Inflammatory macrophage (primary cell): ENCODE measurements at regions not wholly inside any gene's neighbourhood (a gene's known extent, or its start where the extent isn't known, plus 50 kb on each side); places are given as distances from the start of the nearest gene placed in this dataset.
"Not testable (repeated sequence)": the region's sequence is repeated elsewhere in the genome, so short reads cannot be mapped to it uniquely, and the experiment has no call there.

ENCODE experiments used
- DNase-seq, 2 donors: peaks; one replicate each; pipeline ENCODE4 v3.0.0-alpha.2; 2020 to 2022

- no peak for DNase-seq
These were observed 127.9 kb upstream of the NOL4 start for GRCh38 chr18:34352385-34353163.

GRCh38 chr18:34354351-34354750, 129.6 kb upstream of the NOL4 start:
- no peak for DNase-seq

GRCh38 chr18:34357944-34358580, 133.3 kb upstream of the NOL4 start:
- DNase-seq, result no peak

GRCh38 chr18:34358923-34359322, 134.2 kb upstream of the NOL4 start:
- no peak for DNase-seq

GRCh38 chr18:34364699-34365098, 140.0 kb upstream of the NOL4 start:
- no peak for DNase-seq

GRCh38 chr18:34370704-34371395, 146.1 kb upstream of the NOL4 start:
- DNase-seq, result no peak

- DNase-seq, result no peak
These were observed 155.6 kb upstream of the NOL4 start for GRCh38 chr18:34380326-34380725.

- DNase-seq, result no peak
These were observed 160.6 kb upstream of the NOL4 start for GRCh38 chr18:34385311-34385710.

- no peak for DNase-seq
These were observed 162.1 kb upstream of the NOL4 start for GRCh38 chr18:34386803-34387202.

GRCh38 chr18:34397286-34397896, 172.7 kb upstream of the NOL4 start:
- DNase-seq, result no peak

- no peak for DNase-seq
These were observed 175.2 kb upstream of the NOL4 start for GRCh38 chr18:34399892-34400291.

GRCh38 chr18:34400834-34401233, 176.1 kb upstream of the NOL4 start:
- DNase-seq, result no peak

- DNase-seq, result no peak
These were observed 177.1 kb upstream of the NOL4 start for GRCh38 chr18:34401775-34402174.

GRCh38 chr18:34407471-34407870, 182.8 kb upstream of the NOL4 start:
- DNase-seq, result not testable (repeated sequence)

- DNase-seq, result no peak
These were observed 187.2 kb upstream of the NOL4 start for GRCh38 chr18:34411952-34412351.

GRCh38 chr18:34431042-34431441, 206.3 kb upstream of the NOL4 start:
- no peak for DNase-seq

GRCh38 chr18:34444622-34445021, 219.9 kb upstream of the NOL4 start:
- DNase-seq, result no peak

GRCh38 chr18:34448662-34449061, 223.9 kb upstream of the NOL4 start:
- DNase-seq, result no peak

- no peak for DNase-seq
These were observed 233.0 kb upstream of the NOL4 start for GRCh38 chr18:34457761-34458160.

- no peak for DNase-seq
These were observed 233.8 kb upstream of the NOL4 start for GRCh38 chr18:34458410-34458977.

- no peak for DNase-seq
These were observed 236.6 kb upstream of the NOL4 start for GRCh38 chr18:34461266-34461665.

- DNase-seq, result no peak
These were observed 242.3 kb upstream of the NOL4 start for GRCh38 chr18:34467058-34467457.

GRCh38 chr18:34480162-34480700, 229.9 kb upstream of the DTNA start:
- DNase-seq, result no peak
